ENCODE measurements at regions not wholly inside any gene's neighbourhood (a gene's known extent, or its start where the extent isn't known, plus 50 kb on each side); places are given as distances from the start of the nearest gene placed in this dataset.
A peak's percentile ranks its signal among the peaks of the same experiment; 100 is the strongest.

DNA sequence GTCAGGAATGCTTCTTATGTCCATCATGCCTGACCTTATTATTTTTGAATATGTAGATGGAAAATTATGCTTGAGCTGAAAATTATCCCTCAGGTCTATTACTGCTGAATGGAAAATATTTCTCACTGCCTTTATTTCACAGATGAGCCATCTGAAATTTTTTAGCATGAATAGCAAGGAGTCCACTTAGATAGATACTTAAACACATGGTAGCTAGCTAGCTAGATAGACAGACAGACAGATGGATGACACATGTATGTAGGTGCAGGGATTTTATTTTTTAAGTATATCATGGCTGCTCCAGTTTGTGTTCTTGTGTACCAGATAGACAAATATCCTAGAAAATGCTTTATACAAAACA lies 645.0 kb downstream of the MMUT start:
- no peak for DNase-seq (ENCODE audit: low read depth in 2 of 2)

DNA sequence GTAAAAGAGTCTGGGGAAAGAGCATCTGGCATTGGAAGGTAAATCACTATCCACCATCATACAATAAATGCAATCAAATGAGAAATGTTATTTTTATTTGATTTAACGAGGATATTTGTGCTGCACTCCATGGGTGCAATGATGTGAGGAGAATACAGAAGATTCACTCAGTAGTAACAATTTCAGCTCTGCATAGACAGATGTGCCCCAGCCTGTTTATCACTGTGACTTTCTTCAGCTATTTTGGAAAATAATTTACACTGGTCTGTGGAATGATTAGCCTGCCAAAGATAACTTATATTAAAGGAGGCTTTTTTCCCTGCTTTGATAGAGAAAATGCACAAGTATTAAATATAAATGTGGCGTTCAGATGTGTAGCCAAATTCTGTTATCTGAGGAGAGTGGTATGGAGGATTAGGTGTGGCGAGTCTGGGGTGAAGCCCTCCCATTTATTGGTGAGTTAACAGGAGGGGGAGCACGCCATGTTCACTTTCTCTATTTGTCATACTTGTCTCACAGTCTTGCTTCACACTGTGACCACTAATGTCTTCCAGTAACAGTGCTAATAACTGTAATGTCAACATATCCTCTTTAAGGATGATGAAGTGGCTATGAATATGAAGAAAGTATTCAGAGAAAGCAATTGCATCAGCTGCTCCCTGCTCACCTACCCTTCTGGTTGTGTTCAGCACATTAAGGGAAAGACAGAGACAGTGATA lies 645.6 kb downstream of the MMUT start:
- DNase-seq (ENCODE audit: low read depth in 2 of 2), result peak; percentile 67 to 79

DNA sequence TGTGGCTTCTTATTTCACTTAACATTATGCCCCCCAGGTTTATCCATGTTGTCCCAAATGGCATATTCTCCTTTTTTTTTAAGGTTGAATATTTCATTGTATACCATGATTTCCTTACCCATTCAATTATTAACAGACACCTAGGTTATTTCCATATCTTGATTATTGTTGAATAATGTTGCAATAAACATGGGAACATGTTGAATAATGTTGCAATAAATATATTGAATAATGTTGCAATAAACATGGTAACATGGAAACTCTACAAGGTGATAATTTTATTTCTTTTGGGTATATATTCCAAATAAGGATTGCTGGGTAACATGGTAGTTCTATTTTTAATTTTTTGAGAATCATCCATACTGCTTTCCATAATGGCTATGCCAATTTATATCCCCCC lies 648.1 kb downstream of the MMUT start:
- no peak for DNase-seq (ENCODE audit: low read depth in 2 of 2)

DNA sequence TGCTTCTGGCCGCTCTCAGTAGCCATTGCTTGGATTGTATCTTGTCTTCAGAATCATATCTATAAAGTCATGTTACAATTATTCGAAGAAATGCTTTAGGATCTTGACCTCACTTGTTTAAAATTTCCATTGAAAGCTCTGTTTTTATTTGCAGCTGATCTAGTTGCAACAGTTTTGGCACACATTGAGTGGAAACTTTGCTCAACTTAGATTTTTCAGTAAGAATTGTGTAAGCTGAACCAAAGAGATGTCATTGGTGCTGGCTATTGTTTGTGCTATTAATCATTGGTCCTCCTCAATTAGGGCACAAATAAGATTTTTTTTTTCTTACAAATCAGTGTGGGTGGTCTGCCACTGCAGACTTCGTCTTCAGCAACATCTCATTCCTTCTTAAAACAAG lies 649.2 kb downstream of the MMUT start:
- DNase-seq (ENCODE audit: low read depth in 2 of 2), result no peak

DNA sequence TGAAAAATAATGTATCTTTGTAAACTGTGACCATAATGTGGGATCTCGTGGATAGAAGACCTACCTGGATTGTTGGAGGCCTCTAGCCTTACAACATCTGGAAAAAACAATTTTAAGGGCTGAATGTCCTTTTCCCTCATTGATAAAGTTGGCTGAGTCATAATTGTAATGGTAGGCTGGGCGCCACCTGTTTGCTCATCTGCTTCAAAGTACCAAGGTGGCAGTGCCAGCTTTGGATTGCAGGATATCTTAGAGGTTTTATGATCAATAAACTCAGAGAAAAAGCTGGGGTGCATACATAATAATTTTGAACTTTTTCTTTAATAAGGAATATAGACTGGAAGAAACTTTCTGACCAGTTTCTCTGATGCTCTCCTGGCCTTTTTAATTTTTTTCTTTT lies 653.4 kb downstream of the MMUT start:
- DNase-seq (ENCODE audit: low read depth in 2 of 2), result no peak

DNA sequence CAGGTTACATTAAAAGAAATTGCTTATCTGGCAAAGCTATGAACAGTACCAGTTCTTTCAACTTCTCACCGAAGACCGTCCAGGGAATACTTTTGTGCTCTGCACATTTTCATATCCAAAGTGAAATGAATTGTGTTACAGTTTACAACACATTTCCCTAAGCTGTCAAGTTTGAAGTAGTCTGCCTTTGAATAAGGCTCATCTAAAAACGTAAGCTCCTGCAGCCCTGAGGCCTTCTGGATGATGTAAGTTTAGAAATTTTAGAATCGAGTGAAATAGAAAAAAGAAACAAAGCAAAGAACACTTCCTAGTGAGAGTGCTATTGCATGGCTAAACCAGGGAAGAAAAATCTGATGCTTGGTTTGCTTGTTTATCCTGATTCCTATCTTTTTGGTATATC lies 653.8 kb downstream of the MMUT start:
- no peak for DNase-seq (ENCODE audit: low read depth in 2 of 2)

DNA sequence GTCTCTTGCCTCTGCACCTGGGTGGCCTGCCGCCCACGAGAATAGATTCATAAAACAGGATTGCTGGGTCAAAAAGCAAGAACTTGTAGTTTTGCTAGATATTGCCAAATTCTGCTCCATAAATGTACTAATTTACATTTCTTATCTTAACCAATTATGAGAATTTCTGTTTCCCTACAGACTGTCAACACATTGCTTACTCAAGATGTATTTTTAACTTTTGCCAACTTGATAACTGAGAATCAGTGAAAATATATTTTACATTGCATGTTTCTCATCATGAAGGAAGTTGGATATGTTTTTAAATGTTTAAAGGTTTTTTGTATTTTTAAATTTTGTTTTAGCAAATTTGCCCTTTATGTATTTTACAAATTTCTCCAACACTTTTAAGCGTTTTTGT lies 664.8 kb downstream of the MMUT start:
- DNase-seq (ENCODE audit: low read depth in 2 of 2), result no peak

DNA sequence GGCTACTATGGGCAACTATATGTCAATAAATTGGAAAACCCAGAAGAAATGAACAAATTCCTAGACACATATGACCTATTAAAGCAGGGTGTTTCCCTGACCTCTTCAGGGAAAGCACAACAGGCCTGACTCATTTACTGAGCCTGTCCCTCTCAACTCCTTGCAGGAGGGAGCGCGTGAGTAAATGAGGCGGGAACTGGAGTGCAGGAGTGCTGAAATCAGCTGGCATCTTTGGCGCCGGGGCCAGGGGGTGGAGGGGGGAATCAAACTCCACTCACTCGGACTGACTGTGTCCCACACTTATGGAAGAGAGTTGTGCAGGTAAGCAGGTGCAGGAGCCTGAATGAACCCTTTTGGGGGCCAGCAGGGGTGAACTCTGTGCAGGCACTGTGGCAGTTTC lies 671.2 kb upstream of the PTCHD4 start:
- DNase-seq (ENCODE audit: low read depth in 2 of 2), result no peak

DNA sequence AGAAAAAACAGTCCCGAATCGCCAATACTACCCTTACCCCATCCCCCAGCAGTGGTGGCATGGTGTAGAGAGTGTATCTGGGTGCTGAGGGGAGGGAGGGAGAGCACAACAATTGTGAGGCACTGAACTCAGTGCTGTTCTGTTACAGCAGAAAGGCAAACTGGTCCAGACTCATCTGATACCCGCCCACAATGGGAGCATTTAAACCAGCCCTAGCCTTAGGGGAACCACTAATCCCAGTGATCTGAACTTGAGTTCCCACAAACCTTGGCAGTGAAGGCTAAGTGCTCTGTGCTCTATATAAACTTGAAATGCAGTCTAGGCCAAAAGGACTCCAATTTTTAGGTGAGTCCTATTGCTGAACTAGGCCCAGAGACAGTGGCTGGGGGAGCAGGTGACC lies 666.4 kb upstream of the PTCHD4 start:
- no peak for DNase-seq (ENCODE audit: low read depth in 2 of 2)

DNA sequence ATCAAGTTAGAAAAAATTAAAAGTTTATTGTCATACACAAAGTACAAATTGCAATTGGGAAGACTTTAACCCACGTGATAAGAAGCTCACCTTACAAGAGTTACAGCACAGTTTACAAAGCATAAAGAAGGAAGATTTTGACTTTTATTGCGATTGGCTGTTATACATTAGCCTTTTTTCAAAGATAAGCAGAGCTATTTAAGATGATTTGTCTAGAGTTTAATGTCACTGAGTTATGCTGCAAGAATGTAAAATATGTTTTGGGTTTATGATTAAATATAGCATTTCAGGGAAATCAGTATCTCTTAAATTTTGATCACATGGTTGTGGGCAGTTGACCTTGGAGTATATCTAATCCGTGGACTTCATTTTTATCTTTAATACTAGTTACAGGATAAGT lies 664.2 kb upstream of the PTCHD4 start:
- peak; percentile 5 to 12 for DNase-seq (ENCODE audit: low read depth in 2 of 2)

DNA sequence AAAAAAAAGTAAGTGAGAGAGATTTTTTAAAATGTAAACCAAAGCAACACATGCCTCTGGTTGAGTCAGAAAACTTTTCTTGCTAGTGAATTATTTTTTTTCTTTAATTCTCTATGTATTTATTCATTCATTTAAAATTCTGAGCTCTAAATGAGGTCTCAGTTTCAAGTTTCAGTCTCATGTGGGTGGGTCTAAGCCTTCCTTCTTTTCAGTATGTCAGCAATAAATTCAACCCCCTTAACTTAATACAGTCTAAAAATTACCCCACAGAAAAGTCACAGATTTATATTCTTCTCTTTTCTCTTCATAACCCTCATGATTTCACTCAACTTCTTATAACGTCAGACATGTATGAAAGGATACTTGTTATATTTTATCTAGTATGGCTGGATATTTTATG lies 663.3 kb upstream of the PTCHD4 start:
- DNase-seq (ENCODE audit: low read depth in 2 of 2), result no peak

DNA sequence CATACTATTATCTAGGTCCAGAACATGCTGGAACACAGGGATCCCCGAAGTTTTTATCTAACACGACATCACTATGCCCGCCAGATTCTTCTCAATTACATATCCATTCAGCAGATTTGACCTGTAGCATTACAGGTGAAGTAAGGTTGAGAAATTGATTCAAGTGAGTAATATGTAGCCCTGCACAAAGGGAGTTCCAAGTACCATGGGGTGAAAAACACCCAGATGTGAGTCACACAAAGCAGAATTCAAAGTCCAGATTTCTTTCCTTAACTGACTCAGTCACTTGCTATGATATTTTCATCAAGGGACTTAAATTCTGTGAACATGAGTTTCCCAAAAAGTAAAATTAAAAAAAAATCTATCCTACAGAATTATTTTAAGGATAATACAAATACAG lies 655.4 kb upstream of the PTCHD4 start:
- DNase-seq (ENCODE audit: low read depth in 2 of 2), result peak; percentile 15 to 20

DNA sequence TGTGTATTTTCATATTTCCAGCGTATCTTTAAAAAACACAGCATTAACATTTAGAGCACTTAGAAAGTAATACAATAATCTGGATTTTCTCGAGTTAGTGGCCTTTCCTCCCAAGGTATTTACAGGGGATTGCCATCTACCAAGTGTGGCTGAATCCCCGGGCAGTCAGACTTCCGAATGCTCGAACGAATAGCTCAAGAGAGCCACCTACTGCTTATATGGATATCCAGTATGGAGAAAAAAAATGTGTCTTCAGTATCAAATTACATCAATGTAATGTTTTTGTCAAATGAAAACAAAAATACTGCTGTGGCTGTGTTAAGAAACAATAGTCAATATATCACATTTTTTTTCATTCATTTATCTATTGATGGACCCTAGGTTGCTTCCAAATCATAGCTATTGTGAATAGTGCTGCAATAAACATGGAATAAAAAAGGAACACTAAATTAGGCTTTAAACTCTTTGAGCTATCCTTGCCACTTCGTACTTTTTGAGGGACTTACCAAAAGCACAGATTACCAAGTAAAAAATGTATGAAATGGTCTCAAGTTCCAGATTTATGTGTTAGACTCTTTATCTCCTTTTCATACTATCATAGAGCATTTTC lies 654.5 kb upstream of the PTCHD4 start:
- peak; percentile 32 to 36 for DNase-seq (ENCODE audit: low read depth in 2 of 2)

DNA sequence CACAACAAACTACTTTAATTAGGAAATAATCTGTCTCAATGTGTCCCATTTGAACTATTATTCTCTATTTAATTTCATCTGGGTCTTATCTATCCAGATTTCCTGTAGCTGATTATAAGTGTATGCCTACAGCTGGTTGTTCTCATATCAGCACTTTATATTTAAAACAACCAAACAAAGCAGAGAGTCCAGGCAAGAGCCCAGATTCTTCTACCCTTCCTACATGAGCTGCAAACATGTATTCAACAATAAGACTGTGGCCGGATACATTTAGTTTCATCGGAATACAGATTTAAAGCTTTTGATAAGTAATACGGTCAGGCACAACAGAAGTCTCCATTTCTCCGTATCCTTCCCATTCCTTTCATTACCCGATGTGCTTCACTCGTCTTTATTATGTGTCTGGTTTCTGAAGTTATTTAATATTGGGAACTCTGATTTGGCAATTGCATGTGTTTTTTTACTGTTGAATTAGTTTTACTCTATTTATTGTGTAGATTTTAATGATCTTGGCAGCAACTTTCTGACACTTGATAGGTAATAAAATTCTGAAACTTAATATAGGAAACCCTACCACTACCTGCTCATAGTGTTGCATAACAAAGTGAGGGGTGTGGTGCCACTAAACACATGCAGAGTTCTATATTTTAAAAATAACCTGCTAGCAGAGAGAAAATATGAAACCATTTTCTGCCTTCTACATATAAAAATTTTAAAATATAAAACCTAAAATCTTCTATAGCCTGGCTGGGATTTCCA lies 653.5 kb upstream of the PTCHD4 start:
- DNase-seq (ENCODE audit: low read depth in 2 of 2), result no peak

DNA sequence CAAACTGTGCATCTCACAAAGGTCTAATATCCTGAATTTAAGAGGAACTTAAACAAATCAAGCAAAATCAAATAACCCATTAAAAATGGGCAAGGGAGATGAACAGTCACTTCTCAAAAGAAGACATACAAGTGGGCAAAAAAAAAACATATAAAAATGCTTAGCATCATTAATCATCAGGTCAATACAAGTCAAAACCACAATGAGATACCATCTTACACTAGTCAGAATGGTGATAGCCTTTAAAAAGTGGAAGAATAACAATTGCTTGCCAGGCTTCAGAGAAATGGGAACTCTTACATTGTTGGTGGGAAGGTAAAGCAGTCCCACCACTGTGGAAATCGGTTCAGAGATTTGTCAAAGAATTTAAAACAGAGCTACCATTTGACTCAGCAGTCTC lies 646.7 kb upstream of the PTCHD4 start:
- no peak for DNase-seq (ENCODE audit: low read depth in 2 of 2)

DNA sequence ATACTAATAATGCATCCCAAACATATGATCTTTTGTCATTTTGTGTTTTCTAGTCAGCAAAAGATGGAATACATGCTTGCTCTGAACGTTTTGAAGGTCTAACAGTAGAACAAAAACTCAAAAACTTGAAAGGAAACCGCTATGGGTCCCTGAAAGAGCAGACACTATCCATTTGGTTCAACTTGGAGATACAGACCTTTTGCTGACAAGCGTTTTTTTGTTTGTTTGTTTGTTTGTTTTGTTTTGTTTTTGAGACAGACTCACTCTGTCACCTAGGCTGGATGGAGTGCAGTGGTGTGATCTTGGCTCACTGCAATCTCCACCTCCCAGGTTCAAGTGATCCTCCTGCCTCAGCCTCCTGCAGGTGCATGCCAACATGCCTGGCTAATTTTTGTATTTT lies 644.3 kb upstream of the PTCHD4 start:
- no peak for DNase-seq (ENCODE audit: low read depth in 2 of 2)

DNA sequence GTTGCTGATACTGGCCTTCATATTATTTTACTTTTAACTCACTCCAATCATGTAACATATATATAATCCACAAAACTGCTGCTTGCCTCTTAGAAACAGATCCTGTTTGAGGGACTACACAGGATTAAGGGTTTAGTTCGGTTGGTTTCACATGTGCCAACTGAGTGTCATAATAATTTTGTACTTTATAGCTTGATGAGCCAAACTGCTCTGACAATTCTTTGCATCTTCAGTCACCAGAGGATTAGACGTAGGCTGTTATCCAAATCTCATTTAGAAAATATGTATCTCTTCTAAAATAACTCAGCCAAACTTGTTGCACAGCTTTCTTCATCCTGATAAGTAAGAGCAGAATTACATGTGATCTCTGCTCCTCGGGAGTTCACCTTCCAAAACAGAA lies 643.6 kb upstream of the PTCHD4 start:
- no peak for DNase-seq (ENCODE audit: low read depth in 2 of 2)

DNA sequence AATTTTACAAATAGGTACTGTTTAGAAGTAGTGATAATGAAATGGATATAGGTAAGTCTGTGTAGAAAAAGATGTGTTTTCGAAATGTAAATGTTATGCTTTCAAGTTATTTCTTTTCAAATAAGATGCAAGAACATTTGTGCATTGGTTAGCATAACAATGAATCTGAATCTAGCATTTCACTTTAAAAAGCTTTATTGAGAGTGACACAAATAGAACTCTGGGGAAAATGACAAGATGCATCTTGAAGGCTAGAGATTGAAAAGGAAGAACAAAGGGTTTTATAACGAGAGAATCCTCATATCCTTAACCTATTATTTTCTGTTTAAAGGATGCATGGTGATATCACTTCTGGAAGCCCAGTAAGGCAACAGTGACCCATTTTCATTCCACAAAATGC lies 639.9 kb upstream of the PTCHD4 start:
- DNase-seq (ENCODE audit: low read depth in 2 of 2), result no peak

DNA sequence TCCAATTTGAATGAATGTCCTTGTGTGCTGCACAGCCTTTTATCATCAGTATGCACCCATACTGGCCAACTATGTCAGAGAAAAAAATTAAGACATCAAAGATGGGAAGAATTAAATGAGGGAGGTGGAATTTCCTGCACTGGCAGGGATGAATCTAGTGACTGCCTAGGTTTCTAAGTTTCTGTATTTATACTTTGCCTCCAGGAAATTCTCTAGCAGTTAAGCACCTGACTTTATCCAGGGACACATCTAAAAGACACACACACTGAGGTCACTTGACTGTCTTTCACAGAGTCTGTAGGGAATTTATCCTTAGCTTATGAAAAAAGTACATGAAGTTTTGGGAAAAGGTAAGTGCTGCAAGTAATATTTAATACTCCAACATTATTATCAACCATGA lies 636.5 kb upstream of the PTCHD4 start:
- DNase-seq (ENCODE audit: low read depth in 2 of 2), result no peak

DNA sequence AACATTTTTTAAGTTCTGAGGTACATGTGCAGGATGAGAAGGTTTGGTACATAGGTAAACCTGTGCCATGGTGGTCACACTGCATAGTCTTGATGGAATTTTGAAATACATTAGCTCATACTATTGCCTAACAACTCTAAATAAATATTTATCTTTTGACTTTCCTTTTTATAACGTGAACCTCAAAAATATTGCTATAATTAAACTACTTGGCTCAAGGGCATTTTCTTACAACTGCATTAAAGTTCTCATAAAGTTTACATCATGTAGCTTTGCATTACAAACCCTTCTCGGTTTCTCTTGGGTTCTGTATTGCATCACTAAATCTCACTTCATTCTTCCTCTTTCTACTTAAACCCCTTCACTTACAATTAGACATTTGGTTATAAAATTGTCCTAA lies 636.0 kb upstream of the PTCHD4 start:
- no peak for DNase-seq (ENCODE audit: low read depth in 2 of 2)

DNA sequence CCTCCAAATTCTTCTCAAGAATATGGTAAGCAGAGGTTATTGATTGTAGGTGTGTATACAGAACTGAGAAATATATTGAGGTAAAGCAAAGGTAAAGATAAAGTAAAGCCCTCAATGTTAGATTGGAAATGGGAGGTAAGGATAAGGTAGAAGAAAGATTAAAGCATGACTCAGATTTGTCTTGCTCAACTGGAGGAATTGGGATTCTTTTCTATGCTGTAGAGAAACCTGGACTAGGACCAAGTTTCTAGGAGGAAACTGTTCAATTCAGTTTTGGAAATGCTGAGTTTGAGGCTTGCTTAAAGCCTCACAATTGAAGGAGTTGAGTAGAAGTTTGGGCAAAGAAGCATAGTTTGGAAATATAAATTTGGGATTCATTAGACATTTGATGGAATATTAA lies 634.0 kb upstream of the PTCHD4 start:
- peak in 1 of 2 experiments; percentile 4 for DNase-seq (ENCODE audit: low read depth in 2 of 2)

DNA sequence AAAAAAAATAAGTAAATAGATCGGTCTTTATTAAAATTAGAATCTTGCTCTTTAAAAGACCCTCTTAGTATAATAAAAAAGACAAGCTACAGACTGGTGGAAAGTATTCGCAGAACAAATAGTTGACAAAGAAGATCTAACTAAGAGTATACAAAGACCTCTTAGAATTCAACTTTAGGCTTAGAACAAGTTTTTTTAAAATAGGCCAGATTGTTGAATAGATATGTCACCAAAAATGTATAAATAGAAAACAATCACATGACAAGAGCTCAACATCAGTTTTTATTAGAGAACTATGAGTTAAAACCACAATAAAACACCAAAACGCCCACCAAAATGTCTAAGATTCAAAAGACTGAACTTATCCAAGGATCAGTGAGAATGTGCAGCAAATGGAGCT lies 632.7 kb upstream of the PTCHD4 start:
- DNase-seq (ENCODE audit: low read depth in 2 of 2), result no peak

DNA sequence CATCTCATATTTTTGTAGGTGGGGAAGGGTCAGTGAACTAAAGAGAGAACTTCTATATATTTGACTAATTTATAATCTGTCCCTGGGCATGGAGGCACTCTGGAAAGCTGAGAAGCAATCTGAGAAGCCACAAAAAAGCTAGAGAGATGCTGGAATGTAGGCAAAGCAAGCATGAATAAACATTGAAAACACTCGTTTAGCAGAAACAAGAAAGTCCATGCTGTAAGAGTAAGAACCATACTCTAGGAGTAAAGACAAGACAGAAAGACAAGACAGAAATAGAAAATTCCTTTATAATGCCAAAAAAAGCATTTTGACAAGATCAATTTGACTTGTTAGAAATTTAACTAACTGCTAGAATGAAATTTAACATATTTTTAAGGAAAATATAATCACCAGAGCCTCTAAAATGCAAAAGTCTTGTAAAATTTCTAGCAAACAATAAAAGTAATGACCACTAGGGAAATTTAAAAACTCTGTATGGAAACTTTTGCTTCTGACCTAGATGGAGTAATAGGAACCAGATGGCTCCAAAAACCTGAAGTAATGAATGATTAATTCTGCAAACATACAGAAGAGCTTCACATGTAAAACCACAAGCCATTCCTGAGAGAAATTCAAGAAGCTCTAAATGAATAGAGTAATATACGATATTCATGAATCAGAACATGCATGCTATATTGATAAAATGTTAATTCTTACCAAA lies 625.7 kb upstream of the PTCHD4 start:
- DNase-seq (ENCODE audit: low read depth in 2 of 2), result peak; percentile 76 to 82
